Subcutaneous abdominal adipose tissue (tissue), 5 donors: ENCODE measurements at regions not wholly inside any gene's neighbourhood (a gene's known extent, or its start where the extent isn't known, plus 50 kb on each side); places are given as distances from the start of the nearest gene placed in this dataset.
"Not testable (repeated sequence)": the region's sequence is repeated elsewhere in the genome, so short reads cannot be mapped to it uniquely, and the experiment has no call there.

Source experiments
- H3K27ac ChIP-seq: one replicate; pipeline ENCODE4 v1.7.0; 2013; ENCODE audit warnings: low read depth, mild to moderate bottlenecking, inconsistent platforms, low read length, moderate library complexity
- H3K27me3 ChIP-seq, 5 donors: one replicate each; pipeline ENCODE4 v1.7.0; 2013; ENCODE audit warnings: low read length in 5 of 5, inconsistent platforms in 1 of 5; ENCODE audit not compliant: control insufficient read depth in 5 of 5, insufficient read depth in 4 of 5
- H3K36me3 ChIP-seq, 5 donors: one replicate each; pipeline ENCODE4 v1.7.0; 2013; ENCODE audit warnings: low read length in 5 of 5; ENCODE audit not compliant: control insufficient read depth in 5 of 5, insufficient read depth in 5 of 5
- H3K4me1 ChIP-seq, 5 donors: one replicate each; pipeline ENCODE4 v1.7.0; 2013; ENCODE audit warnings: low read length in 5 of 5, mild to moderate bottlenecking in 3 of 5, moderate library complexity in 1 of 5; ENCODE audit not compliant: control insufficient read depth in 5 of 5, insufficient read depth in 5 of 5
- H3K4me3 ChIP-seq, 5 donors: one replicate each; pipeline ENCODE4 v1.7.0; 2013; ENCODE audit warnings: low read length in 5 of 5, low read depth in 1 of 5
- H3K9ac ChIP-seq, 5 donors: one replicate each; pipeline ENCODE4 v1.7.0; 2013; ENCODE audit warnings: low read length in 5 of 5, mild to moderate bottlenecking in 4 of 5, moderate library complexity in 3 of 5
- H3K9me3 ChIP-seq, 5 donors: one replicate each; pipeline ENCODE4 v1.7.0; 2013; ENCODE audit warnings: low read length in 5 of 5; ENCODE audit not compliant: control insufficient read depth in 5 of 5
- donor health status: healthy.
- donor health status: healthy.
- donor health status: healthy.
- donor health status: healthy.
- donor health status: healthy.

GRCh38 chr10:118922972-118923371 is 106.5 kb upstream of the NANOS1 start:
- Histone ChIP-seq H3K27me3 (no peaks in the 10 kb centered on the region), H3K9ac (no peak overlapping the region), H3K4me3 (no peak overlapping the region), H3K27ac (no peak overlapping the region), H3K36me3 (no peaks in the 10 kb centered on the region), H3K4me1 (peaks cover 0 to 23% (median 0%) of the 10 kb centered on the region in 5 donors), H3K9me3 (no peaks in the 10 kb centered on the region)

- Histone ChIP-seq H3K27me3 (no peaks in the 10 kb centered on the region), H3K4me3 (no peak overlapping the region), H3K27ac (no peak overlapping the region), H3K9ac (no peak overlapping the region), H3K9me3 (peaks cover 0 to 2% (median 0%) of the 10 kb centered on the region in 5 donors), H3K36me3 (no peaks in the 10 kb centered on the region), H3K4me1 (peaks cover 0 to 26% (median 0%) of the 10 kb centered on the region in 5 donors)
Measured at GRCh38 chr10:118924493-118924892, 105.0 kb upstream of the NANOS1 start.

- Histone ChIP-seq H3K36me3 (no peaks in the 10 kb centered on the region), H3K27me3 (no peaks in the 10 kb centered on the region), H3K27ac (no peak overlapping the region), H3K4me3 (no peak overlapping the region), H3K4me1 (peaks cover 0 to 26% (median 0%) of the 10 kb centered on the region in 5 donors), H3K9ac (peak overlapping the region in 1 of 5 donors; percentile 42), H3K9me3 (peaks cover 0 to 2% (median 0%) of the 10 kb centered on the region in 5 donors)
Measured at GRCh38 chr10:118925404-118926071, 104.0 kb upstream of the NANOS1 start.

- Histone ChIP-seq H3K4me1 (peaks cover 0 to 26% (median 0%) of the 10 kb centered on the region in 5 donors), H3K27me3 (no peaks in the 10 kb centered on the region), H3K4me3 (no peak overlapping the region), H3K9ac (peak overlapping the region in 1 of 5 donors; percentile 42), H3K27ac (no peak overlapping the region), H3K9me3 (peaks cover 0 to 7% (median 0%) of the 10 kb centered on the region in 5 donors), H3K36me3 (no peaks in the 10 kb centered on the region)
Measured at GRCh38 chr10:118926072-118926417, 103.5 kb upstream of the NANOS1 start.

GRCh38 chr10:118926441-118926840 is 103.1 kb upstream of the NANOS1 start:
- Histone ChIP-seq H3K4me1 (peaks cover 0 to 26% (median 0%) of the 10 kb centered on the region in 5 donors), H3K4me3 (no peak overlapping the region), H3K27ac (no peak overlapping the region), H3K36me3 (no peaks in the 10 kb centered on the region), H3K9me3 (peaks cover 0 to 11% (median 0%) of the 10 kb centered on the region in 5 donors), H3K9ac (no peak overlapping the region), H3K27me3 (no peaks in the 10 kb centered on the region)

GRCh38 chr10:118926903-118927302 is 102.6 kb upstream of the NANOS1 start:
- Histone ChIP-seq H3K9ac (no peak overlapping the region), H3K4me3 (no peak overlapping the region), H3K4me1 (peaks cover 0 to 26% (median 0%) of the 10 kb centered on the region in 5 donors), H3K36me3 (no peaks in the 10 kb centered on the region), H3K9me3 (peaks cover 0 to 15% (median 3%) of the 10 kb centered on the region in 5 donors), H3K27me3 (no peaks in the 10 kb centered on the region), H3K27ac (no peak overlapping the region)

- no peak overlapping the region for H3K4me3 ChIP-seq
- H3K9me3 ChIP-seq, result peaks cover 0 to 19% (median 4%) of the 10 kb centered on the region in 5 donors
- H3K27ac ChIP-seq, result no peak overlapping the region
- no peaks in the 10 kb centered on the region for H3K36me3 ChIP-seq
- no peak overlapping the region for H3K9ac ChIP-seq
- H3K4me1 ChIP-seq, result peaks cover 0 to 26% (median 0%) of the 10 kb centered on the region in 5 donors
- no peaks in the 10 kb centered on the region for H3K27me3 ChIP-seq
Measured at GRCh38 chr10:118927321-118927720, 102.2 kb upstream of the NANOS1 start.

- H3K9ac ChIP-seq, result no peak overlapping the region
- H3K27ac ChIP-seq, result no peak overlapping the region
- H3K4me3 ChIP-seq, result no peak overlapping the region
- no peaks in the 10 kb centered on the region for H3K36me3 ChIP-seq
- H3K9me3 ChIP-seq, result peaks cover 0 to 19% (median 4%) of the 10 kb centered on the region in 5 donors
- H3K4me1 ChIP-seq, result peaks cover 0 to 17% (median 0%) of the 10 kb centered on the region in 5 donors
- no peaks in the 10 kb centered on the region for H3K27me3 ChIP-seq
Measured at GRCh38 chr10:118930614-118931013, 98.9 kb upstream of the NANOS1 start.

- peaks cover 0 to 11% (median 0%) of the 10 kb centered on the region in 5 donors for H3K4me1 ChIP-seq
- H3K27ac ChIP-seq, result no peak overlapping the region
- no peak overlapping the region for H3K4me3 ChIP-seq
- no peaks in the 10 kb centered on the region for H3K27me3 ChIP-seq
- peaks cover 0 to 19% (median 4%) of the 10 kb centered on the region in 5 donors for H3K9me3 ChIP-seq
- H3K36me3 ChIP-seq, result no peaks in the 10 kb centered on the region
- no peak overlapping the region for H3K9ac ChIP-seq
Measured at GRCh38 chr10:118931436-118931835, 98.1 kb upstream of the NANOS1 start.

GRCh38 chr10:118932154-118932553 is 97.4 kb upstream of the NANOS1 start:
- H3K36me3 ChIP-seq, H3K4me3 ChIP-seq, H3K27me3 ChIP-seq, H3K4me1 ChIP-seq, H3K9ac ChIP-seq, H3K27ac ChIP-seq: not testable (repeated sequence)
- H3K9me3 ChIP-seq, result peaks cover 0 to 19% (median 4%) of the 10 kb centered on the region in 5 donors
